Mucosa of descending colon (tissue), 3 donors: ENCODE measurements at regions not wholly inside any gene's neighbourhood (a gene's known extent, or its start where the extent isn't known, plus 50 kb on each side); places are given as distances from the start of the nearest gene placed in this dataset.

ENCODE experiments used
- ATAC-seq: fragments of 200-7000 bp; cut with Tn5 transposase; one replicate; pipeline ENCODE4 v1.9.1; 2020; ENCODE audit warnings: mild to moderate bottlenecking, moderate library complexity
- DNase-seq, 3 donors: peaks; one replicate each; pipeline ENCODE4 v3.0.0-alpha.2; 2020
- H3K36me3 ChIP-seq: fragments of 200-600 bp; one replicate; pipeline ENCODE4 v1.8.0; 2021; ENCODE audit warnings: low read depth, mild to moderate bottlenecking
- H3K4me1 ChIP-seq: fragments of 200-600 bp; one replicate; pipeline ENCODE4 v1.8.0; 2021; ENCODE audit warnings: low read depth, mild to moderate bottlenecking
- H3K4me3 ChIP-seq: fragments of 200-600 bp; one replicate; pipeline ENCODE4 v1.8.0; 2021; ENCODE audit warnings: mild to moderate bottlenecking
- H3K9me3 ChIP-seq: fragments of 200-600 bp; one replicate; pipeline ENCODE4 v1.8.0; 2021; ENCODE audit warnings: mild to moderate bottlenecking
- intact Hi-C, 2 donors: fragments of 100-400 bp; cut with DNase I in 1 of 2; cut with micrococcal nuclease in 1 of 2; formaldehyde crosslinking; loops; one replicate each; pipeline versions ENCODE4 v1.11.0 to v1.11.1; 2022; cut with DNase I, micrococcal nuclease
- TF ChIP-seq, protein P1 (sequence below): fragments of 200-600 bp; IDR thresholded peaks from one replicate; pipeline ENCODE4 v1.8.0; 2022; ENCODE audit warnings: antibody characterized with exemption, mild to moderate bottlenecking
- donor health status: DM: no; HTN: no; CAD: no; lungs with moderate emphysema.
- donor health status: DM: no; HTN: no; CAD: no.
- donor health status: DM: no; HTN: yes; CAD: no.

GRCh38 chr14:54127526-54127925 lies 170.9 kb upstream of the BMP4 start:
- no peaks in the 10 kb centered on the region for H3K4me1 ChIP-seq
- intact Hi-C loops: no loop called here
- DNase-seq (peak in 1 of 3 donors; percentile 4), ATAC-seq (peak; percentile 23)
- no peaks in the 10 kb centered on the region for H3K9me3 ChIP-seq
- H3K4me3 ChIP-seq: no peak overlapping the region
- TF ChIP-seq, protein P1, sequence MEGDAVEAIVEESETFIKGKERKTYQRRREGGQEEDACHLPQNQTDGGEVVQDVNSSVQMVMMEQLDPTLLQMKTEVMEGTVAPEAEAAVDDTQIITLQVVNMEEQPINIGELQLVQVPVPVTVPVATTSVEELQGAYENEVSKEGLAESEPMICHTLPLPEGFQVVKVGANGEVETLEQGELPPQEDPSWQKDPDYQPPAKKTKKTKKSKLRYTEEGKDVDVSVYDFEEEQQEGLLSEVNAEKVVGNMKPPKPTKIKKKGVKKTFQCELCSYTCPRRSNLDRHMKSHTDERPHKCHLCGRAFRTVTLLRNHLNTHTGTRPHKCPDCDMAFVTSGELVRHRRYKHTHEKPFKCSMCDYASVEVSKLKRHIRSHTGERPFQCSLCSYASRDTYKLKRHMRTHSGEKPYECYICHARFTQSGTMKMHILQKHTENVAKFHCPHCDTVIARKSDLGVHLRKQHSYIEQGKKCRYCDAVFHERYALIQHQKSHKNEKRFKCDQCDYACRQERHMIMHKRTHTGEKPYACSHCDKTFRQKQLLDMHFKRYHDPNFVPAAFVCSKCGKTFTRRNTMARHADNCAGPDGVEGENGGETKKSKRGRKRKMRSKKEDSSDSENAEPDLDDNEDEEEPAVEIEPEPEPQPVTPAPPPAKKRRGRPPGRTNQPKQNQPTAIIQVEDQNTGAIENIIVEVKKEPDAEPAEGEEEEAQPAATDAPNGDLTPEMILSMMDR: no peak
- H3K36me3 ChIP-seq: no peaks in the 10 kb centered on the region

DNA sequence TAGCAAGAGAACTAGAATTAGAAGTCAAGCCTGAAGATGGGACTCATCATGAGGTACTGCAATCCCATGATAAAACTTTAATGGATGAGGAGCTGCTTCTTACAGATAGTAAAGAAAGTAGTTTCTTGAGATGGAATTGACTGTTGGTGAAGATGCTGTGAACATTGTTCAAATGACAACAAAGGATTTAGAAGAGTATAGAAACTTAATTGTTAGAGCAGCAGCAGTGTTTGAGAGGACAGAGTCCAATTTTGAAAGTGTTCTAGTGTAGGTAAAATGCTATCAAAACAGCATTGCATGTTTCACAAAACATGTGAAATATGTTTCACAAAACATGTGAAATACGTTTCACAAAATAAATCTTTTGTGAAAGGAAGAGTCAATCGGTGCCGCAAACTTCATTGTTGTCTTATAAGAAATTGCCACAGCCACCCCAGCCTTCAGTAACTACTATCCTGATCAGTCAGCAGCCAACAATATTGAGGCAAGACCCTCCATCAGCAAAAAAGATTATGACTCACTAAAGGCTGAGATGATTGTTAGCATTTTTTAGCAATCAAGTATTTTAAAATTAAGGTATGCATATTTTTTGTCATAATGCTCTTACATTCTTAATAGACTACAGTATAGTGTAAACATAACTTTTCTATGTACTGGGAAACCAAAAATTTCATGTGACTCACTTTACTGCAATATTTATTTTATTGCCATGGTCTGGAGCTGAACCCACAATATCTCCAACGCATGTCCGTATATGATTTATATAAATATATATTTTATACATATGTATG lies 173.4 kb upstream of the BMP4 start:
- ATAC-seq: no peak
- Histone ChIP-seq H3K4me3 (no peak overlapping the region), H3K36me3 (no peaks in the 10 kb centered on the region), H3K4me1 (no peaks in the 10 kb centered on the region), H3K9me3 (no peaks in the 10 kb centered on the region)
- DNase-seq: no peak
- intact Hi-C loops: no loop called here
- TF ChIP-seq, protein P1: no peak

- ATAC-seq (no peak), DNase-seq (no peak)
- no peaks in the 10 kb centered on the region for H3K36me3 ChIP-seq
- no peaks in the 10 kb centered on the region for H3K9me3 ChIP-seq
- intact Hi-C loops: no loop called here
- H3K4me1 ChIP-seq: no peaks in the 10 kb centered on the region
- H3K4me3 ChIP-seq: no peak overlapping the region
- TF ChIP-seq, protein P1: no peak
These were observed 175.9 kb upstream of the BMP4 start for GRCh38 chr14:54132496-54132895.

DNA sequence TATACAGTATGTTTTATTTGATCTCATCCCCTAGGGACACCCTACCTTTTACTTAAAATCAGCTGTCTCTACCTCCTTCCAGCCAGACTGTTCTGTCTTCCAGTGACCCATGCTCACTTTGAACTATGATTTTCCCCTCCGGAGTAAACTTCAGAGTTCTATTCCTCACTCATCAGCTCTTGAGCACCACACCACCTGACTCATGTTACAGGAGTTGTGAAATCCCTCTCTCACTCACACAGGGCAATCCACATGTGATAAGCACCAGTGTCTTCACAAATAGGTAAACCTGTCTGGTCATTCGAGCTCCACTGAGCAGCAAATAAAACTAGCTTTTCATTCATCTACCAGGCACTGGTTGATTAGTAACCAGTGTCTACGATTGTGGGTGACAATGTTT lies 177.3 kb upstream of the BMP4 start:
- intact Hi-C loops: no loop called here
- H3K9me3 ChIP-seq: no peaks in the 10 kb centered on the region

DNA sequence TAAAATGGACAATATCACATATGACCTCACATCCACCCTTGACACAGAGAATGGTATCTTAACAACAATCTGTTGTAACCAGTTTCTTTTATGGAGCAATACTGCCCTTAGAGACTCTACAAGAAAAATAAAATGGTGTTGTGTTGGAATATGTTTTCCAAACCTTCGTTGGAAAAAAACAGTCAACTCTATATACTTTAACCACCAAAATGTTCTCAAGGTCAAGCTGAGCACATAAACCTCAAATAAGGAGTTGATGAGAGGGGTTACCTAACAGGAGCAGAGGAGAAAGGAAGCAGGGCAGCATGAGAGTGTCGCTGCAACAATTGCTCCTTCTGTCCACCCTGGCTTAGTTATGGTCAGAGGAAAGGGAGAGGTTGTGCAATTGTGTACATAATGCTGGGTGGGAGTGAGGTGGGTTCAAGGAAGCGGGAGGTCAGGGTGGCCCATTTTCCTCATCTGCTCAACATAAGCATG lies 179.2 kb upstream of the BMP4 start:
- no peaks in the 10 kb centered on the region for H3K36me3 ChIP-seq
- no peak for DNase-seq
- no peaks in the 10 kb centered on the region for H3K4me1 ChIP-seq
- TF ChIP-seq, protein P1: no peak
- no peak overlapping the region for H3K4me3 ChIP-seq
- intact Hi-C loops: no loop called here
- no peak for ATAC-seq
- H3K9me3 ChIP-seq: no peaks in the 10 kb centered on the region

More for the DNA sequence above, 177.3 kb upstream of the BMP4 start:
- Histone ChIP-seq H3K36me3 (no peaks in the 10 kb centered on the region), H3K4me1 (no peaks in the 10 kb centered on the region), H3K4me3 (no peak overlapping the region)
- TF ChIP-seq, protein P1: no peak
- DNase-seq: no peak
- peak; percentile 49 for ATAC-seq
